HG02885 (cell line): ENCODE measurements at regions not wholly inside any gene's neighbourhood (a gene's known extent, or its start where the extent isn't known, plus 50 kb on each side); places are given as distances from the start of the nearest gene placed in this dataset.

Experiments used
- ATAC-seq: cut with Tn5 transposase; IDR thresholded peaks from one replicate; pipeline ENCODE4 v1.9.1; 2021; ENCODE audit warnings: mild to moderate bottlenecking; ENCODE audit not compliant: unreplicated experiment, poor library complexity

GRCh38 chr17:71325117-71325516 lies 795.7 kb upstream of the SOX9 start:
- no peak for ATAC-seq

GRCh38 chr17:71325886-71326285 lies 794.9 kb upstream of the SOX9 start:
- ATAC-seq, result no peak

- no peak for ATAC-seq
These were observed 793.3 kb upstream of the SOX9 start for GRCh38 chr17:71327376-71328059.

GRCh38 chr17:71329310-71330098 lies 791.3 kb upstream of the SOX9 start:
- no peak for ATAC-seq

GRCh38 chr17:71330099-71330375 lies 790.8 kb upstream of the SOX9 start:
- ATAC-seq, result no peak

- no peak for ATAC-seq
These were observed 789.0 kb upstream of the SOX9 start for GRCh38 chr17:71331754-71332325.

- ATAC-seq, result no peak
These were observed 786.6 kb upstream of the SOX9 start for GRCh38 chr17:71334048-71334751.

- no peak for ATAC-seq
These were observed 785.6 kb upstream of the SOX9 start for GRCh38 chr17:71335212-71335611.

GRCh38 chr17:71337938-71338337 lies 782.9 kb upstream of the SOX9 start:
- no peak for ATAC-seq

- no peak for ATAC-seq
These were observed 782.4 kb upstream of the SOX9 start for GRCh38 chr17:71338396-71338795.

GRCh38 chr17:71339206-71339605 lies 781.6 kb upstream of the SOX9 start:
- ATAC-seq, result no peak

- no peak for ATAC-seq
These were observed 778.1 kb upstream of the SOX9 start for GRCh38 chr17:71342737-71343136.

GRCh38 chr17:71349908-71350600 lies 770.8 kb upstream of the SOX9 start:
- no peak for ATAC-seq

- no peak for ATAC-seq
These were observed 760.5 kb upstream of the SOX9 start for GRCh38 chr17:71360301-71360700.

- no peak for ATAC-seq
These were observed 759.0 kb upstream of the SOX9 start for GRCh38 chr17:71361656-71362450.

- ATAC-seq, result no peak
These were observed 757.2 kb upstream of the SOX9 start for GRCh38 chr17:71363661-71364060.

- ATAC-seq, result no peak
These were observed 749.0 kb upstream of the SOX9 start for GRCh38 chr17:71371809-71372208.

- ATAC-seq, result no peak
These were observed 744.9 kb upstream of the SOX9 start for GRCh38 chr17:71375948-71376347.

- ATAC-seq, result no peak
These were observed 743.9 kb upstream of the SOX9 start for GRCh38 chr17:71376933-71377332.

- no peak for ATAC-seq
These were observed 742.8 kb upstream of the SOX9 start for GRCh38 chr17:71378036-71378435.
